ENCODE measurements at regions not wholly inside any gene's neighbourhood (a gene's known extent, or its start where the extent isn't known, plus 50 kb on each side); places are given as distances from the start of the nearest gene placed in this dataset.

DNA sequence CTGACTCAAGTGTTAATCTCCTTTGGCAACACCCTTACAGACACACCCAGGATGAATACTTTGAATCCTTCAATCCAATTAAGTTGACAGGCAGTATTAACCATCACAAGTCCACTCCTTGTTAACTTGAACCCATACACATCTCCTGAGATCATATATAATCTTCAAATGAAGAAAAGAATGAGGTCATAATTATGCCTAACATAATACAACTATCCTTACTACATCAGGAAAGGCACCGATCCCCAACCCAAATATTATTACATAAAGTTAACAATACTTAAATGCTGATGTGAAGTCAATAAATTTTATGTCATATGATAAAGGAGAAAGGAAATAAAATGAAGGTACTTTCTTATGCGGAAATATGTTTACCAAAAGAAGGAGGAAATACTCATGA, 649.9 kb downstream of the KCNJ2 start:
- Histone ChIP-seq H3K79me2 (ENCODE audit: control insufficient read depth, insufficient read depth, low read length) (no peaks in the 10 kb centered on the region), H3K4me1 (ENCODE audit: control insufficient read depth, extremely low read depth, insufficient read depth, low read length) (no peaks in the 10 kb centered on the region), H3K27me3 (ENCODE audit: control insufficient read depth, extremely low read depth, insufficient read depth, low read length) (no peaks in the 10 kb centered on the region), H3K27ac (ENCODE audit: control insufficient read depth, insufficient read depth, low read length) (no peak overlapping the region), H2AFZ (ENCODE audit: control insufficient read depth, low read length) (no peak overlapping the region), H4K20me1 (ENCODE audit: control insufficient read depth, extremely low read depth, insufficient read depth, low read length) (no peaks in the 10 kb centered on the region), H3K4me2 (ENCODE audit: control insufficient read depth, extremely low read depth, insufficient read depth, low read depth, low read length) (no peak overlapping the region), H3K4me3 (ENCODE audit: control insufficient read depth in 2 of 3, extremely low read depth in 1 of 3, insufficient read depth in 2 of 3, low read depth in 1 of 3, low read length in 3 of 3) (no peak overlapping the region), H3K36me3 (ENCODE audit: control insufficient read depth in 2 of 2, extremely low read depth in 1 of 2, insufficient read depth in 2 of 2, low read length in 2 of 2) (no peaks in the 10 kb centered on the region), H3K9ac (ENCODE audit: control insufficient read depth, extremely low read depth, insufficient read depth, low read length) (no peak overlapping the region), H3K9me3 (ENCODE audit: control insufficient read depth, low read depth, low read length) (no peaks in the 10 kb centered on the region), H3K9me1 (ENCODE audit: control insufficient read depth, extremely low read depth, insufficient read depth, low read length) (no peaks in the 10 kb centered on the region)
- FAIRE-seq, result no peak
- no peak for DNase-seq (ENCODE audit: low read depth, low spot score)
- TF ChIP-seq, protein P1, sequence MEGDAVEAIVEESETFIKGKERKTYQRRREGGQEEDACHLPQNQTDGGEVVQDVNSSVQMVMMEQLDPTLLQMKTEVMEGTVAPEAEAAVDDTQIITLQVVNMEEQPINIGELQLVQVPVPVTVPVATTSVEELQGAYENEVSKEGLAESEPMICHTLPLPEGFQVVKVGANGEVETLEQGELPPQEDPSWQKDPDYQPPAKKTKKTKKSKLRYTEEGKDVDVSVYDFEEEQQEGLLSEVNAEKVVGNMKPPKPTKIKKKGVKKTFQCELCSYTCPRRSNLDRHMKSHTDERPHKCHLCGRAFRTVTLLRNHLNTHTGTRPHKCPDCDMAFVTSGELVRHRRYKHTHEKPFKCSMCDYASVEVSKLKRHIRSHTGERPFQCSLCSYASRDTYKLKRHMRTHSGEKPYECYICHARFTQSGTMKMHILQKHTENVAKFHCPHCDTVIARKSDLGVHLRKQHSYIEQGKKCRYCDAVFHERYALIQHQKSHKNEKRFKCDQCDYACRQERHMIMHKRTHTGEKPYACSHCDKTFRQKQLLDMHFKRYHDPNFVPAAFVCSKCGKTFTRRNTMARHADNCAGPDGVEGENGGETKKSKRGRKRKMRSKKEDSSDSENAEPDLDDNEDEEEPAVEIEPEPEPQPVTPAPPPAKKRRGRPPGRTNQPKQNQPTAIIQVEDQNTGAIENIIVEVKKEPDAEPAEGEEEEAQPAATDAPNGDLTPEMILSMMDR (optimal IDR thresholded peaks at IDR 0.05 in 1 of 3, IDR thresholded peaks at IDR 0.05 in 1 of 3, conservative IDR thresholded peaks at IDR 0.05 in 1 of 3; ENCODE audit: extremely low read depth in 1 of 3, insufficient read depth in 2 of 3, low read length in 3 of 3), result no peak
- no peak for TF ChIP-seq EZH2 (IDR thresholded peaks at IDR 0.05; ENCODE audit: low read length)
- dilution Hi-C loops (cut with MboI; ENCODE audit: extremely low pct_ligation_motif_present, low sequenced_read_pairs), result no loop called here

DNA sequence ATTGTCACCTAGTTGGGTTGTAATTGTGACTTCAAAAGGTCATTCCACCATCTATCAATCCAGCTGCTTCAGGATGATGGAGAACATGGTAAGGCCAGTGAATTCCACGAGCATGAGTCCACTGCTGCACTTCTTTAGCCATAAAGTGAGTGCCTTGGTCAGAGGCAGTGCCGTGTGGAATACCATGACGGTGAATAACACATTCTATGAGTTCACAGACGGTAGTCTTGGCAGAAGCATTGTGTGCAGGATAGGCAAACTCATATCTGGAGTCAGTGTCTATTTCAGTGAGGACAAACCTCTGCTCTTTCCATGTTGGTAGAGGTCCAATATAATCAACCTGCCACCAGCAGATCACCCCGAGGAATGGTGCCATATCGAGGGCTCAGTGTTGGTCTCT, 650.9 kb downstream of the KCNJ2 start:
- DNase-seq (ENCODE audit: low read depth, low spot score) (no peak), FAIRE-seq (no peak)
- Histone ChIP-seq H3K9me3 (ENCODE audit: control insufficient read depth, low read depth, low read length) (no peaks in the 10 kb centered on the region), H3K4me3 (ENCODE audit: control insufficient read depth in 2 of 3, extremely low read depth in 1 of 3, insufficient read depth in 2 of 3, low read depth in 1 of 3, low read length in 3 of 3) (no peak overlapping the region), H3K27me3 (ENCODE audit: control insufficient read depth, extremely low read depth, insufficient read depth, low read length) (no peaks in the 10 kb centered on the region), H3K79me2 (ENCODE audit: control insufficient read depth, insufficient read depth, low read length) (no peaks in the 10 kb centered on the region), H3K27ac (ENCODE audit: control insufficient read depth, insufficient read depth, low read length) (no peak overlapping the region), H3K9me1 (ENCODE audit: control insufficient read depth, extremely low read depth, insufficient read depth, low read length) (no peaks in the 10 kb centered on the region), H2AFZ (ENCODE audit: control insufficient read depth, low read length) (no peak overlapping the region), H3K9ac (ENCODE audit: control insufficient read depth, extremely low read depth, insufficient read depth, low read length) (no peak overlapping the region), H3K4me1 (ENCODE audit: control insufficient read depth, extremely low read depth, insufficient read depth, low read length) (no peaks in the 10 kb centered on the region), H3K36me3 (ENCODE audit: control insufficient read depth in 2 of 2, extremely low read depth in 1 of 2, insufficient read depth in 2 of 2, low read length in 2 of 2) (no peaks in the 10 kb centered on the region), H4K20me1 (ENCODE audit: control insufficient read depth, extremely low read depth, insufficient read depth, low read length) (no peaks in the 10 kb centered on the region), H3K4me2 (ENCODE audit: control insufficient read depth, extremely low read depth, insufficient read depth, low read depth, low read length) (no peak overlapping the region)
- TF ChIP-seq EZH2 (IDR thresholded peaks at IDR 0.05; ENCODE audit: low read length), result no peak
- TF ChIP-seq, protein P1 (optimal IDR thresholded peaks at IDR 0.05 in 1 of 3, IDR thresholded peaks at IDR 0.05 in 1 of 3, conservative IDR thresholded peaks at IDR 0.05 in 1 of 3; ENCODE audit: extremely low read depth in 1 of 3, insufficient read depth in 2 of 3, low read length in 3 of 3), result no peak
- dilution Hi-C loops (cut with MboI; ENCODE audit: extremely low pct_ligation_motif_present, low sequenced_read_pairs), result no loop called here

Data from keratinocyte (primary cell).